ENCODE measurements at regions not wholly inside any gene's neighbourhood (a gene's known extent, or its start where the extent isn't known, plus 50 kb on each side); places are given as distances from the start of the nearest gene placed in this dataset.

DNA sequence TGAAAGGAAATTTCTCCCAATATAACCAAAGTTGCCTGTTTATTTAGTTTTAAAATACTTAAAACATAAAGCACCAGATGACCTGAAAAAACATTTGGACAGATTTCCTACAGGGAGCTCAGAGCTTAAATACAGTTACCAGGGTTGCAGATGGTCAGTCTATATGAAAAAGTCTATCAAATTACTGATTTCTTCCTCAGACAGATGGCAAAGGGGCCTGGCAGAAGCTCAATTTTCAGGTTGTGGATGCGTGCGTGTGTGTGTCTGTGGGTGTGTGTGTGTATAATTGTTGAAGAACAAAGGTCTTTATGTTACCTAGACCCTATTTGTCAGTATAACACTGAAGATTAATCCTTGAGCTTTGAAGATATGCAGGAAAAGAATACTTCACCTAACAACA is 169.4 kb downstream of the MAD2L1 start:
- TF ChIP-seq, protein P1, sequence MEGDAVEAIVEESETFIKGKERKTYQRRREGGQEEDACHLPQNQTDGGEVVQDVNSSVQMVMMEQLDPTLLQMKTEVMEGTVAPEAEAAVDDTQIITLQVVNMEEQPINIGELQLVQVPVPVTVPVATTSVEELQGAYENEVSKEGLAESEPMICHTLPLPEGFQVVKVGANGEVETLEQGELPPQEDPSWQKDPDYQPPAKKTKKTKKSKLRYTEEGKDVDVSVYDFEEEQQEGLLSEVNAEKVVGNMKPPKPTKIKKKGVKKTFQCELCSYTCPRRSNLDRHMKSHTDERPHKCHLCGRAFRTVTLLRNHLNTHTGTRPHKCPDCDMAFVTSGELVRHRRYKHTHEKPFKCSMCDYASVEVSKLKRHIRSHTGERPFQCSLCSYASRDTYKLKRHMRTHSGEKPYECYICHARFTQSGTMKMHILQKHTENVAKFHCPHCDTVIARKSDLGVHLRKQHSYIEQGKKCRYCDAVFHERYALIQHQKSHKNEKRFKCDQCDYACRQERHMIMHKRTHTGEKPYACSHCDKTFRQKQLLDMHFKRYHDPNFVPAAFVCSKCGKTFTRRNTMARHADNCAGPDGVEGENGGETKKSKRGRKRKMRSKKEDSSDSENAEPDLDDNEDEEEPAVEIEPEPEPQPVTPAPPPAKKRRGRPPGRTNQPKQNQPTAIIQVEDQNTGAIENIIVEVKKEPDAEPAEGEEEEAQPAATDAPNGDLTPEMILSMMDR (conservative IDR thresholded peaks at IDR 0.05; ENCODE audit: low read depth, low read length) = no peak
- no peak overlapping the region for H3K27ac ChIP-seq

DNA sequence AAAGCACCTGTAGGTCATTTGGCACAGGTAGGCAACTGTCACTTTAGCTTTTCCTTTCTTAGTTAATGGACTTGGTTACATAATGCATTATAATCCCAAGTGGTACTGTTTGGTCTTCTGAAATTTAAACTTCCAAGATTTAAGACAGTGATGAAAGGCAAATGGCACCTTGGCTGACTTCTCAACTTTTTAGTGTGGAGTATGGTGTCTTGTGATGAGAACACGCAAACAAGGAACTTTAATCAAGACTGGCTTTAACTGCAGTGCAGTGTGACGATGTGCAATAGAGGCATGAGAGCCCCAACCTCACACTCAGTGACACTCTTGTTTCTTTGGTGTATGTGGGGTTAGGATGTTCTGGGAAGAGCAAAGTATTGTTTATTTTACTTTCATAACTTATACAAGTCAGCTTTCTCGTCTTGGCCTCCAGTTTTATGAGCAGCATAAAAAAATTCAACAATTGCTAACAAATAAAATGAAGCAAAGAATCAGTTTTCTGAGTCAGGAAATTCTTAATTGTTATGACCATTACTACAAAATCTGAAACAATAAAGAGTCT is 171.9 kb downstream of the MAD2L1 start:
- H2AFZ ChIP-seq (ENCODE audit: low read depth) = no peak overlapping the region
- no peak overlapping the region for H3K9ac ChIP-seq
- H3K36me3 ChIP-seq (ENCODE audit: insufficient read depth) = no peaks in the 10 kb centered on the region; the same call in 1 of the 2 replicates
- no peak overlapping the region for H3K27ac ChIP-seq
- no peak overlapping the region for H3K4me2 ChIP-seq
- TF ChIP-seq, protein P1 (conservative IDR thresholded peaks at IDR 0.05; ENCODE audit: low read depth, low read length) = no peak
- H3K4me3 ChIP-seq (IDR thresholded peaks at IDR 0.05; ENCODE audit: insufficient read depth, low read depth, low read length) = no peak overlapping the region
- H3K27me3 ChIP-seq (ENCODE audit: insufficient read depth, low read depth) = no peaks in the 10 kb centered on the region
- H3K79me2 ChIP-seq (ENCODE audit: insufficient read depth, low read depth) = no peaks in the 10 kb centered on the region
- H3K4me1 ChIP-seq (ENCODE audit: low read depth, poor library complexity, severe bottlenecking) = no peaks in the 10 kb centered on the region
- H4K20me1 ChIP-seq (ENCODE audit: insufficient read depth) = no peaks in the 10 kb centered on the region

More for the DNA sequence above, 169.4 kb downstream of the MAD2L1 start:
- H3K4me3 ChIP-seq (IDR thresholded peaks at IDR 0.05; ENCODE audit: insufficient read depth, low read depth, low read length) = no peak overlapping the region
- no peaks in the 10 kb centered on the region; the same call in 1 of the 2 replicates for H3K36me3 ChIP-seq (ENCODE audit: insufficient read depth)
- no peaks in the 10 kb centered on the region for H3K4me1 ChIP-seq (ENCODE audit: low read depth, poor library complexity, severe bottlenecking)
- no peaks in the 10 kb centered on the region for H3K27me3 ChIP-seq (ENCODE audit: insufficient read depth, low read depth)
- no peaks in the 10 kb centered on the region for H4K20me1 ChIP-seq (ENCODE audit: insufficient read depth)
- H2AFZ ChIP-seq (ENCODE audit: low read depth) = no peak overlapping the region
- H3K9ac ChIP-seq = no peak overlapping the region
- no peak overlapping the region for H3K4me2 ChIP-seq
- H3K79me2 ChIP-seq (ENCODE audit: insufficient read depth, low read depth) = no peaks in the 10 kb centered on the region

DNA sequence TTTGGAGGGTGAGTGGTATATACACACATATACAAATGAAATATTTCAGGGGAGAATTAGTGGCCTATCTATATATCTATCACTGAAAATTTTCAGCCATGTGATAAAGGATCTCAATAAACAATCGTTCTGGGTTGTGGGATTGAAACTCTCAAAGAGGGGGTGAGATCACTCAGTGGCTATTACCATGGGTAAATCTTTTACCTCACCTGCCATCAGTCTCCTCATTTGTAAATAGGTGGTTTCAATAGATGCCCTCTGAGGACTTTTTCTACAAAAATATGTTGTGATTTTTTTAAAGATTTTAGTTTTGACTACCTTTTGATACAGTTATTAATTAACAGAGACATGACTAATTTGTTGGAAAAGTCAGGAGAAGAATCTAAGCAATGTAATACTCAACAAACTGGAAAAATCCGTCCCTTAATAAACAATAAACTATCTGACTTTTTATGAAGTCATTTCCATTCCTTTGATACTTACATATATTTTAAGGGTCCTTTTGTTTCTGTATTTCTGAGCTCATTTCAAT is 192.8 kb downstream of the MAD2L1 start:
- TF ChIP-seq, protein P1 (conservative IDR thresholded peaks at IDR 0.05; ENCODE audit: low read depth, low read length) = no peak
- no peak overlapping the region for H3K4me2 ChIP-seq

DNA sequence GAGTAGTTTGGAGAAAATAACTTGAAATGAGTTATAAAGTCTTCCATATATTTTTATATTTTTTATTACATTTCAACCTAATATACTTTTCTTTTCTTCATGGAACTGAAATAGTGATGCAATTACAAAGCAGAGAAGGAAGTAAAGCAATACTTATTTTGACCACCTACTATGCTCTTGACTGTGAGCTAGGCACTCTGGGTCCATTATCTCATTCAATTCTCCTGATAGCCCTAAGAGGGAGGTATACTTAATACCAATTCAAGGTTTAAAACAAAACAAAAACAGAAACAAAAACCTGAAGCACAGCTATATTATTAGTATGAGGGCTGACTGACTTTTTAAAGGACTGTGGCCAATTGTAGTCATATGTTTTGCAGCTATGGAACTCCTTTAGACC is 193.5 kb downstream of the MAD2L1 start:
- Histone ChIP-seq H3K79me2 (ENCODE audit: insufficient read depth, low read depth) (no peaks in the 10 kb centered on the region), H3K27me3 (ENCODE audit: insufficient read depth, low read depth) (no peaks in the 10 kb centered on the region), H3K4me1 (ENCODE audit: low read depth, poor library complexity, severe bottlenecking) (no peaks in the 10 kb centered on the region), H3K36me3 (ENCODE audit: insufficient read depth) (no peaks in the 10 kb centered on the region), H3K4me2 (no peak overlapping the region), H4K20me1 (ENCODE audit: insufficient read depth) (no peaks in the 10 kb centered on the region), H3K9ac (no peak overlapping the region), H2AFZ (ENCODE audit: low read depth) (no peak overlapping the region), H3K4me3 (IDR thresholded peaks at IDR 0.05; ENCODE audit: insufficient read depth, low read depth, low read length) (no peak overlapping the region), H3K27ac (no peak overlapping the region)
- TF ChIP-seq, protein P1 (conservative IDR thresholded peaks at IDR 0.05; ENCODE audit: low read depth, low read length) = no peak

More for the DNA sequence above, 192.8 kb downstream of the MAD2L1 start:
- Histone ChIP-seq H3K4me3 (IDR thresholded peaks at IDR 0.05; ENCODE audit: insufficient read depth, low read depth, low read length) (no peak overlapping the region), H3K27me3 (ENCODE audit: insufficient read depth, low read depth) (no peaks in the 10 kb centered on the region), H2AFZ (ENCODE audit: low read depth) (no peak overlapping the region), H4K20me1 (ENCODE audit: insufficient read depth) (no peaks in the 10 kb centered on the region), H3K27ac (no peak overlapping the region), H3K9ac (no peak overlapping the region), H3K79me2 (ENCODE audit: insufficient read depth, low read depth) (no peaks in the 10 kb centered on the region), H3K36me3 (ENCODE audit: insufficient read depth) (no peaks in the 10 kb centered on the region), H3K4me1 (ENCODE audit: low read depth, poor library complexity, severe bottlenecking) (no peaks in the 10 kb centered on the region)
